ENCODE measurements at regions not wholly inside any gene's neighbourhood (a gene's known extent, or its start where the extent isn't known, plus 50 kb on each side); places are given as distances from the start of the nearest gene placed in this dataset.

DNA sequence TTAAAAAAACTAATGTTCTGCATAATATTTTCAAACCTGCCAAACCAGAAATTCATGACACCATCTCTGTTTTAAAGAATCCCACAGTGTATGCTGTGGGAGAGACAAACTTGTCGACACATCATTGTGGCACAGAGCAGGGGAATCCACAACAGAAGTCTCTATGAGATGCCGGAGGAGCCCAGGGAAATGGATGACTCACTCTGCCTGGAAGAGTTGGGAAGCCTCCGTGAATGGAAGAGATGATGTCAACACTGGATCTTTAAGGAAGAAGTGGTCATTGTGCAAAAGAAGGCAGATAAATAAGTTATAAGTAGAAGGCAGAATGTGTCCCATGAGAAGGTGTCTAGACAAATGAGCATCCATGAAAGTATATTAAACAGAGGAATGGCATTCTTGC is 595.1 kb downstream of the RAB28 start:
- no peak overlapping the region for H2AFZ ChIP-seq (ENCODE audit: low read depth, low read length)
- H3K9ac ChIP-seq (ENCODE audit: low read length) = no peak overlapping the region
- no peaks in the 10 kb centered on the region for H4K20me1 ChIP-seq (ENCODE audit: insufficient read depth)
- H3K9me3 ChIP-seq (ENCODE audit: low read length) = no peaks in the 10 kb centered on the region
- no peak overlapping the region for H3K27ac ChIP-seq (ENCODE audit: low read length)
- H3K4me3 ChIP-seq (ENCODE audit: low read length) = no peak overlapping the region
- TF ChIP-seq POLR2AphosphoS5 (IDR thresholded peaks at IDR 0.05) (no peak), EP300 (conservative IDR thresholded peaks at IDR 0.05; ENCODE audit: poor library complexity, severe bottlenecking) (no peak), EZH2 (IDR thresholded peaks at IDR 0.05; ENCODE audit: borderline replicate concordance, insufficient read depth, low read length, poor library complexity, severe bottlenecking) (no peak), RAD21 (conservative IDR thresholded peaks at IDR 0.05) (no peak), MXI1 (conservative IDR thresholded peaks at IDR 0.05; ENCODE audit: poor library complexity, severe bottlenecking) (no peak), SMC3 (conservative IDR thresholded peaks at IDR 0.05; ENCODE audit: poor library complexity) (no peak), TAF1 (IDR thresholded peaks at IDR 0.05; ENCODE audit: low read depth) (no peak)
- TF ChIP-seq, protein P1, sequence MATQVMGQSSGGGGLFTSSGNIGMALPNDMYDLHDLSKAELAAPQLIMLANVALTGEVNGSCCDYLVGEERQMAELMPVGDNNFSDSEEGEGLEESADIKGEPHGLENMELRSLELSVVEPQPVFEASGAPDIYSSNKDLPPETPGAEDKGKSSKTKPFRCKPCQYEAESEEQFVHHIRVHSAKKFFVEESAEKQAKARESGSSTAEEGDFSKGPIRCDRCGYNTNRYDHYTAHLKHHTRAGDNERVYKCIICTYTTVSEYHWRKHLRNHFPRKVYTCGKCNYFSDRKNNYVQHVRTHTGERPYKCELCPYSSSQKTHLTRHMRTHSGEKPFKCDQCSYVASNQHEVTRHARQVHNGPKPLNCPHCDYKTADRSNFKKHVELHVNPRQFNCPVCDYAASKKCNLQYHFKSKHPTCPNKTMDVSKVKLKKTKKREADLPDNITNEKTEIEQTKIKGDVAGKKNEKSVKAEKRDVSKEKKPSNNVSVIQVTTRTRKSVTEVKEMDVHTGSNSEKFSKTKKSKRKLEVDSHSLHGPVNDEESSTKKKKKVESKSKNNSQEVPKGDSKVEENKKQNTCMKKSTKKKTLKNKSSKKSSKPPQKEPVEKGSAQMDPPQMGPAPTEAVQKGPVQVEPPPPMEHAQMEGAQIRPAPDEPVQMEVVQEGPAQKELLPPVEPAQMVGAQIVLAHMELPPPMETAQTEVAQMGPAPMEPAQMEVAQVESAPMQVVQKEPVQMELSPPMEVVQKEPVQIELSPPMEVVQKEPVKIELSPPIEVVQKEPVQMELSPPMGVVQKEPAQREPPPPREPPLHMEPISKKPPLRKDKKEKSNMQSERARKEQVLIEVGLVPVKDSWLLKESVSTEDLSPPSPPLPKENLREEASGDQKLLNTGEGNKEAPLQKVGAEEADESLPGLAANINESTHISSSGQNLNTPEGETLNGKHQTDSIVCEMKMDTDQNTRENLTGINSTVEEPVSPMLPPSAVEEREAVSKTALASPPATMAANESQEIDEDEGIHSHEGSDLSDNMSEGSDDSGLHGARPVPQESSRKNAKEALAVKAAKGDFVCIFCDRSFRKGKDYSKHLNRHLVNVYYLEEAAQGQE (IDR thresholded peaks at IDR 0.05; ENCODE audit: borderline replicate concordance) = no peak
- TF ChIP-seq, protein P2, sequence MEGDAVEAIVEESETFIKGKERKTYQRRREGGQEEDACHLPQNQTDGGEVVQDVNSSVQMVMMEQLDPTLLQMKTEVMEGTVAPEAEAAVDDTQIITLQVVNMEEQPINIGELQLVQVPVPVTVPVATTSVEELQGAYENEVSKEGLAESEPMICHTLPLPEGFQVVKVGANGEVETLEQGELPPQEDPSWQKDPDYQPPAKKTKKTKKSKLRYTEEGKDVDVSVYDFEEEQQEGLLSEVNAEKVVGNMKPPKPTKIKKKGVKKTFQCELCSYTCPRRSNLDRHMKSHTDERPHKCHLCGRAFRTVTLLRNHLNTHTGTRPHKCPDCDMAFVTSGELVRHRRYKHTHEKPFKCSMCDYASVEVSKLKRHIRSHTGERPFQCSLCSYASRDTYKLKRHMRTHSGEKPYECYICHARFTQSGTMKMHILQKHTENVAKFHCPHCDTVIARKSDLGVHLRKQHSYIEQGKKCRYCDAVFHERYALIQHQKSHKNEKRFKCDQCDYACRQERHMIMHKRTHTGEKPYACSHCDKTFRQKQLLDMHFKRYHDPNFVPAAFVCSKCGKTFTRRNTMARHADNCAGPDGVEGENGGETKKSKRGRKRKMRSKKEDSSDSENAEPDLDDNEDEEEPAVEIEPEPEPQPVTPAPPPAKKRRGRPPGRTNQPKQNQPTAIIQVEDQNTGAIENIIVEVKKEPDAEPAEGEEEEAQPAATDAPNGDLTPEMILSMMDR (IDR thresholded peaks at IDR 0.05; ENCODE audit: poor library complexity, severe bottlenecking) = no peak
- H3K4me2 ChIP-seq (ENCODE audit: low read length) = no peak overlapping the region
- no peaks in the 10 kb centered on the region for H3K27me3 ChIP-seq (ENCODE audit: insufficient read depth, low read depth, low read length)
- no peaks in the 10 kb centered on the region for H3K79me2 ChIP-seq (replicated peaks; ENCODE audit: insufficient read depth, low read length)
- H3K36me3 ChIP-seq (ENCODE audit: insufficient read depth, low read length) = no peaks in the 10 kb centered on the region
- H3F3A ChIP-seq (ENCODE audit: insufficient read depth, low read length, poor library complexity, severe bottlenecking) = no peaks in the 10 kb centered on the region
- no peaks in the 10 kb centered on the region for H3K9me2 ChIP-seq (ENCODE audit: insufficient read depth, low read length)

DNA sequence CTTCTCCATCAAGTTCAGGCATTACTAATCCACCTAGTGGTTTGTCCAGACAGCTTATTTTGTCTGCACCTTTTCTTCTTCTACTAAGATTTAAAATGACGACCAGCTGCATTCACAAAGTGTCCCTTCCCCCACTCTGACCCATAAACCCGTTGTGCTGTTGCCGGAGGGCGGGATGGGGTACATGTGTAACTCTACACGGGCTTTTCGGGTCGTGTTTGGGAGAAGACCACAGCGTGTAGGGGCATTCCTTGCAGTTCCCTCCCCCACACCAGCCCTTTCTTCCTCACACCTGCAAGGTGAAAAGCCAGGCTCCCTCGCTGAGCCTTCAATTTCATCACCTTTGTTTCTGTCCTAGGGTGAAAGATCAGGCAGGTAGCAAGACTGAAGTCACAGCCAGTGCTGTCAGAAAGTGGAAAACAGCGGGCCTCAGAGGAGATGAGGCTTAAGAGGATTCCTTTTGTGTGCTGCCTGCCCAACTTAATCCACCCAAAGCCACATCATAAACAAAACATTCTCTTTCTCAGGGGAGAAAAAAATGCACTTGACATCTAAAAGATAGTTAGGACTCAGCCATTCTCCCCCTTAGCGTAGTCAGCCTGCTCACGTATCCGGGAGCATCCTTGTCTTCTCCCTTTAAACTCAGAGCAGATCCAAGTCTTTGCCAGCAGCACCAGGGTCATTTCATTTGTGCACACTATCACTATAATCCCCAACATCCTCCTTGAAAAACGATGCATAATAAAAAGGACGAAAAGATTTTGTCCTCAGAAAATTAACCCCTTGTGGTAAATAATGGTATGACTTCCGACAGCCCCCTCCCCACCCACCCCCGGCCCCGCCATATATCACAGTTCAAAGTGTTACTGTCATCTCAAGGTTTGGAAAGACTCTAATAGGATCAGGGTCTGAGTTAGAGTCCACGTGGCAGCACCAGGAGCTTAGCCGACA is 599.0 kb downstream of the RAB28 start:
- TF ChIP-seq RAD21 (conservative IDR thresholded peaks at IDR 0.05) = no peak
- H3K9me3 ChIP-seq (ENCODE audit: low read length) = no peaks in the 10 kb centered on the region
- H3K36me3 ChIP-seq (ENCODE audit: insufficient read depth, low read length) = no peaks in the 10 kb centered on the region
- H3K9ac ChIP-seq (ENCODE audit: low read length) = no peak overlapping the region
- H3K4me2 ChIP-seq (ENCODE audit: low read length) = no peak overlapping the region
- no peak overlapping the region for H3K27ac ChIP-seq (ENCODE audit: low read length)
- no peak overlapping the region for H3K4me3 ChIP-seq (ENCODE audit: low read length)
- H2AFZ ChIP-seq (ENCODE audit: low read depth, low read length) = no peak overlapping the region
- H3F3A ChIP-seq (ENCODE audit: insufficient read depth, low read length, poor library complexity, severe bottlenecking) = no peaks in the 10 kb centered on the region
- H3K9me2 ChIP-seq (ENCODE audit: insufficient read depth, low read length) = no peaks in the 10 kb centered on the region
- no peaks in the 10 kb centered on the region for H3K79me2 ChIP-seq (replicated peaks; ENCODE audit: insufficient read depth, low read length)
- no peaks in the 10 kb centered on the region for H4K20me1 ChIP-seq (ENCODE audit: insufficient read depth)
- no peaks in the 10 kb centered on the region for H3K27me3 ChIP-seq (ENCODE audit: insufficient read depth, low read depth, low read length)
